Activated B cell treated with CpG ODN at 0.5 μM for 24 hours (primary cell): ENCODE measurements at regions not wholly inside any gene's neighbourhood (a gene's known extent, or its start where the extent isn't known, plus 50 kb on each side); places are given as distances from the start of the nearest gene placed in this dataset.
"Not testable (repeated sequence)": the region's sequence is repeated elsewhere in the genome, so short reads cannot be mapped to it uniquely, and the experiment has no call there.

Experiments used
- ATAC-seq: fragments of 200-7000 bp; cut with Tn5 transposase; one replicate; pipeline ENCODE4 v1.10.0; 2021; ENCODE audit warnings: low read depth, mild to moderate bottlenecking, moderate library complexity
- CTCF ChIA-PET: fragments of 350-600 bp; sonication (Branson Sonifier 250); formaldehyde crosslinking; loops from one replicate; lab custom pipeline; 2021; ENCODE audit warnings: antibody characterized with exemption; lab: Charles Lee
- POLR2A ChIA-PET: fragments of 350-600 bp; sonication (Branson Sonifier 250); formaldehyde crosslinking; loops from one replicate; lab custom pipeline; 2021; ENCODE audit warnings: antibody characterized with exemption; lab: Charles Lee
- DNase-seq: peaks from one replicate; pipeline ENCODE4 v3.0.0; 2022
- H3K27ac Mint-ChIP-seq: one replicate; pipeline ENCODE4 v1.8.0; 2020; ENCODE audit warnings: mixed read lengths
- H3K27me3 Mint-ChIP-seq: one replicate; pipeline ENCODE4 v1.8.0; 2021; ENCODE audit warnings: mixed read lengths
- H3K36me3 Mint-ChIP-seq: one replicate; pipeline ENCODE4 v1.8.0; 2021; ENCODE audit warnings: low read depth, mixed read lengths
- H3K4me1 Mint-ChIP-seq: one replicate; pipeline ENCODE4 v1.8.0; 2021; ENCODE audit warnings: mixed read lengths
- H3K4me3 Mint-ChIP-seq: one replicate; pipeline ENCODE4 v1.8.0; 2020; ENCODE audit warnings: mild to moderate bottlenecking, mixed read lengths
- H3K9me3 Mint-ChIP-seq: one replicate; pipeline ENCODE4 v1.8.0; 2020; ENCODE audit warnings: mixed read lengths
- CTCF ChIP-seq: fragments of 200-600 bp; IDR thresholded peaks from one replicate; pipeline ENCODE4 v1.8.0; 2022; ENCODE audit warnings: antibody characterized with exemption, mild to moderate bottlenecking
- intact Hi-C: fragments of 100-400 bp; cut with micrococcal nuclease; formaldehyde crosslinking; loops from one replicate; pipeline ENCODE4 v1.15.1; 2024

- DNase-seq, result no peak
- ChIA-PET POLR2A (no interaction called here), CTCF (no interaction called here)
- H3K36me3 Mint-ChIP-seq, result peaks cover 76% of the 10 kb centered on the region
- H3K4me3 Mint-ChIP-seq, result no peak overlapping the region
- no peaks in the 10 kb centered on the region for H3K4me1 Mint-ChIP-seq
- H3K9me3 Mint-ChIP-seq, result peaks cover 2% of the 10 kb centered on the region
- no peak overlapping the region for H3K27ac Mint-ChIP-seq
- no peaks in the 10 kb centered on the region for H3K27me3 Mint-ChIP-seq
- no peak for TF ChIP-seq CTCF
- intact Hi-C loops, result no loop called here
- no peak for ATAC-seq
These were observed 64.9 kb downstream of the IARS1 start for GRCh38 chr9:92228628-92229027.

- H3K27ac Mint-ChIP-seq, result no peak overlapping the region
- no peak for DNase-seq
- H3K27me3 Mint-ChIP-seq, result no peaks in the 10 kb centered on the region
- TF ChIP-seq CTCF, result no peak
- ChIA-PET POLR2A (no interaction called here), CTCF (no interaction called here)
- peaks cover 73% of the 10 kb centered on the region for H3K36me3 Mint-ChIP-seq
- intact Hi-C loops, result no loop called here
- H3K9me3 Mint-ChIP-seq, result peaks cover 2% of the 10 kb centered on the region
- H3K4me1 Mint-ChIP-seq, result no peaks in the 10 kb centered on the region
- H3K4me3 Mint-ChIP-seq, result no peak overlapping the region
- ATAC-seq, result no peak
These were observed 69.3 kb downstream of the IARS1 start for GRCh38 chr9:92224177-92224576.

- H3K4me3 Mint-ChIP-seq, result no peak overlapping the region
- TF ChIP-seq CTCF, result no peak
- ChIA-PET CTCF (no interaction called here), POLR2A (no interaction called here)
- H3K27ac Mint-ChIP-seq, result no peak overlapping the region
- H3K27me3 Mint-ChIP-seq, result no peaks in the 10 kb centered on the region
- intact Hi-C loops, result no loop called here
- no peaks in the 10 kb centered on the region for H3K4me1 Mint-ChIP-seq
- no peak for ATAC-seq
- DNase-seq, result no peak
- H3K36me3 Mint-ChIP-seq, result peaks cover 74% of the 10 kb centered on the region
- peaks cover 2% of the 10 kb centered on the region for H3K9me3 Mint-ChIP-seq
These were observed 69.7 kb downstream of the IARS1 start for GRCh38 chr9:92223758-92224157.

- ChIA-PET POLR2A (no interaction called here), CTCF (no interaction called here)
- H3K4me1 Mint-ChIP-seq, result no peaks in the 10 kb centered on the region
- H3K27me3 Mint-ChIP-seq, result no peaks in the 10 kb centered on the region
- ATAC-seq (no peak), DNase-seq (no peak)
- H3K4me3 Mint-ChIP-seq, result no peak overlapping the region
- intact Hi-C loops, result no loop called here
- H3K27ac Mint-ChIP-seq, result no peak overlapping the region
- no peak for TF ChIP-seq CTCF
- no peaks in the 10 kb centered on the region for H3K9me3 Mint-ChIP-seq
- H3K36me3 Mint-ChIP-seq, result peaks cover 66% of the 10 kb centered on the region
These were observed 84.6 kb downstream of the IARS1 start for GRCh38 chr9:92208693-92209524.

- POLR2A ChIA-PET, result no interaction called here
- H3K36me3 Mint-ChIP-seq, result peaks cover 42% of the 10 kb centered on the region
- no peak for DNase-seq
- no peaks in the 10 kb centered on the region for H3K27me3 Mint-ChIP-seq
- CTCF ChIA-PET, result no interaction called here
- H3K27ac Mint-ChIP-seq, result no peak overlapping the region
- intact Hi-C loops, result no loop called here
- no peaks in the 10 kb centered on the region for H3K9me3 Mint-ChIP-seq
- no peak for TF ChIP-seq CTCF
- no peak overlapping the region for H3K4me3 Mint-ChIP-seq
- no peaks in the 10 kb centered on the region for H3K4me1 Mint-ChIP-seq
- ATAC-seq, result no peak
These were observed 87.0 kb downstream of the IARS1 start for GRCh38 chr9:92206488-92206887.

GRCh38 chr9:92203887-92204286 lies 88.7 kb upstream of the SPTLC1 start:
- CTCF ChIA-PET, H3K27me3 Mint-ChIP-seq, DNase-seq, POLR2A ChIA-PET, H3K9me3 Mint-ChIP-seq, H3K27ac Mint-ChIP-seq, H3K4me3 Mint-ChIP-seq, intact Hi-C loops, ATAC-seq, H3K4me1 Mint-ChIP-seq: not testable (repeated sequence)
- H3K36me3 Mint-ChIP-seq, result peaks cover 16% of the 10 kb centered on the region

- ATAC-seq, POLR2A ChIA-PET, H3K9me3 Mint-ChIP-seq, DNase-seq, H3K36me3 Mint-ChIP-seq, H3K4me1 Mint-ChIP-seq, H3K4me3 Mint-ChIP-seq, CTCF ChIA-PET, H3K27me3 Mint-ChIP-seq, H3K27ac Mint-ChIP-seq, intact Hi-C loops: not testable (repeated sequence)
These were observed 83.0 kb upstream of the SPTLC1 start for GRCh38 chr9:92198237-92198636.
